Small intestine (tissue), 7 donors: ENCODE measurements at regions not wholly inside any gene's neighbourhood (a gene's known extent, or its start where the extent isn't known, plus 50 kb on each side); places are given as distances from the start of the nearest gene placed in this dataset.

Experiments used
- DNase-seq, 2 donors: peaks; one replicate each; pipeline versions ENCODE4 v3.0.0 to v3.0.0-alpha.2; 2013
- FAIRE-seq: peaks from 2 replicates; lab custom pipeline; 2012; peaks lifted over from hg19 to GRCh38; lab: Jason Lieb, UNC
- H3K27ac ChIP-seq, 3 donors: one replicate each; pipeline ENCODE4 v1.5.1; 2013; ENCODE audit warnings: low read length in 2 of 3, mild to moderate bottlenecking in 2 of 3, control low read depth in 1 of 3, inconsistent platforms in 1 of 3, low read depth in 1 of 3, moderate library complexity in 1 of 3
- H3K27me3 ChIP-seq, 3 donors: one replicate each; pipeline ENCODE4 v1.6.1; 2013; ENCODE audit warnings: low read length in 3 of 3, inconsistent platforms in 1 of 3; ENCODE audit not compliant: control insufficient read depth in 3 of 3, insufficient read depth in 3 of 3
- H3K36me3 ChIP-seq, 3 donors: one replicate each; pipeline ENCODE4 v1.6.1; 2013; ENCODE audit warnings: low read length in 3 of 3, inconsistent platforms in 1 of 3, low read depth in 1 of 3, mild to moderate bottlenecking in 1 of 3, moderate library complexity in 1 of 3; ENCODE audit not compliant: control insufficient read depth in 3 of 3, insufficient read depth in 2 of 3
- H3K4me1 ChIP-seq, 3 donors: one replicate each; pipeline ENCODE4 v1.6.1; 2013; ENCODE audit warnings: low read length in 2 of 3, inconsistent platforms in 1 of 3, low read depth in 1 of 3, mild to moderate bottlenecking in 1 of 3, moderate library complexity in 1 of 3; ENCODE audit not compliant: control insufficient read depth in 3 of 3, insufficient read depth in 2 of 3
- H3K4me3 ChIP-seq, 3 donors: one replicate each; pipeline ENCODE4 v1.5.1; 2013; ENCODE audit warnings: low read length in 3 of 3, control low read depth in 1 of 3, inconsistent platforms in 1 of 3, low read depth in 1 of 3, mild to moderate bottlenecking in 1 of 3, moderate library complexity in 1 of 3
- H3K9me3 ChIP-seq, 2 donors: one replicate each; pipeline ENCODE4 v1.6.1; 2013; ENCODE audit warnings: low read depth in 1 of 2, low read length in 1 of 2; ENCODE audit not compliant: control insufficient read depth in 2 of 2, insufficient read depth in 1 of 2
- WGBS, 3 donors: extraction: QIAGEN DNeasy Blood & Tissue Kit; methylation state at CpG; one replicate each; pipeline ENCODE4 v1.1.7; 2013; 5-methylcytosine and 5-hydroxymethylcytosine counted together
- donor health status: healthy with polysubstance abuse.
- donor health status: control.
- donor health status: control.
- donor health status: Bipolar disorder and iron deficiency.
- donor health status: healthy.

DNA sequence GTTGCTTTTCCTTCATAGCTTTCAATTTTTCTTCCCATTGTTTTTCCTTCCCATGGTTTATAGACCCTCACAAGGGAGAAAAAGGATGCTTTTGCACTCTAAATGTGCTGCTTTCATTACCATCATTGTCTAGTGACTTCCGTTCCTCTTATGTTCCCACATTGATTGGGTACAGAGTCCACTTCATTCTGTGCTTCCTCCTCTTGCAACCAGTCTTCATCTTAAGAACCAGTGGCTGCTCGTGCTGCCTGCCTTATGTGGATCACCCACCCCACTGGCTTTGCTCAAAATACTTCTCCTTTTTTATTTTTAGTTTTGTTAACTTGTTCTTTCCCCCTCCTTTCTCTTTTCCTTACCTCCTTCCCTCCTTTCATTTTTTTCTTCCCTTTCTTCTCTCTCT lies 76.5 kb upstream of the BOD1L1 start:
- peak; percentile 75 to 90 for DNase-seq
- no peak overlapping the region for H3K4me3 ChIP-seq
- H3K9me3 ChIP-seq = no peaks in the 10 kb centered on the region
- H3K36me3 ChIP-seq = no peaks in the 10 kb centered on the region
- WGBS, 3 donors = 5 to 28% (median 13%) methylated on average over 2 of the region's 2 CpGs
- H3K27ac ChIP-seq = peak overlapping the region in 2 of 3 donors; percentile 65 to 80
- FAIRE-seq = no peak
- H3K4me1 ChIP-seq = peaks cover 2 to 39% (median 5%) of the 10 kb centered on the region in 3 donors
- no peaks in the 10 kb centered on the region for H3K27me3 ChIP-seq

DNA sequence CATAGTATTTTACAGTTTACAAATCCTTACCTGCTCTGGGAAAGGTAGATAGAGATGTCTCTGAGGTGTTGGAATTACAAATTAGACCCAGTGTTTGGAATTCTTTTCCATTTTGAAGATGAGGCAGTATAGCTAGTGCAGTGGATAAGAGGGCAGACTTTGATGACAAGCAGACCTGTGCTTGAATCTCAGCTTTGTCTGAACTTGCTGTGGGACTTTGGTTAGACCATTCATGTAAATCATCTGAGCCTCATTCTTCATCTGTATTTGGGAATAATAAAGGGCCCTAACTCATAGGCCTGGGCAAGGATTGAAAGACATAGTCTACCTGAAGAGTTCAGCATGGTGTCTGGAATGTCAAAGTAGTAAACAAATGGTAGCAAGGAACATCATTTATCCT lies 77.2 kb upstream of the BOD1L1 start:
- Histone ChIP-seq H3K36me3 (no peaks in the 10 kb centered on the region), H3K27ac (peak overlapping the region; percentile 43 to 80 (median 53)), H3K4me1 (peaks cover 2 to 39% (median 5%) of the 10 kb centered on the region in 3 donors), H3K27me3 (no peaks in the 10 kb centered on the region), H3K9me3 (no peaks in the 10 kb centered on the region), H3K4me3 (no peak overlapping the region)
- FAIRE-seq = no peak
- no peak for DNase-seq

DNA sequence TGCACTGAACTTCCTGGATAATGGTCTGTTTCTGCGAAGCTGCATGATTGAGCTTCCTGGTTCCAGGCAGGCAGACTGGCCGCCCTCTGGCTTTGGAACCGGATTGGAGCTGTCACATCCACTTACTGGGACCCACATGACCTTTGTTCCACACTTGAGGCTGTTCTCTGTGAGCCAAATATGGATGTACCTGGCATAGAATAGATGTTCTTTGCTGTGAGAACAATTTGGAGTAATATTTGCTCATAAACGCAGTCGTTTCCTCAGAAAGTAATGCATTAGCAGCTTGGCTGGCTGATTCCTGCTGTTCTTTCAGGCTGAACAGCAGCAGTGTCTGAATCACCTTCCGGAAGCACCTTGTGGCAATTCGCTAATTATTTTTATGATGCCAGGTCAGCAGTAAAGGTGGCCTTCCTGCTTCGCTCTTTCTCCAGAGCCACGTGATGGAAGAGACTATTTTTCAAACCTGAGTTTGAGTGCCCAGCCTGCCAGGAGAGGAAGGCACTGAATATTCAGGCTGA lies 78.1 kb upstream of the BOD1L1 start:
- 10 to 38% (median 26%) methylated on average over 9 of the region's 9 CpGs for WGBS, 3 donors
- H3K27me3 ChIP-seq = no peaks in the 10 kb centered on the region
- no peak overlapping the region for H3K4me3 ChIP-seq
- H3K36me3 ChIP-seq = no peaks in the 10 kb centered on the region
- peak; percentile 79 to 92 for DNase-seq
- FAIRE-seq = no peak
- H3K4me1 ChIP-seq = peaks cover 2 to 39% (median 5%) of the 10 kb centered on the region in 3 donors
- peak overlapping the region; percentile 80 to 88 (median 84) for H3K27ac ChIP-seq
- no peaks in the 10 kb centered on the region for H3K9me3 ChIP-seq

DNA sequence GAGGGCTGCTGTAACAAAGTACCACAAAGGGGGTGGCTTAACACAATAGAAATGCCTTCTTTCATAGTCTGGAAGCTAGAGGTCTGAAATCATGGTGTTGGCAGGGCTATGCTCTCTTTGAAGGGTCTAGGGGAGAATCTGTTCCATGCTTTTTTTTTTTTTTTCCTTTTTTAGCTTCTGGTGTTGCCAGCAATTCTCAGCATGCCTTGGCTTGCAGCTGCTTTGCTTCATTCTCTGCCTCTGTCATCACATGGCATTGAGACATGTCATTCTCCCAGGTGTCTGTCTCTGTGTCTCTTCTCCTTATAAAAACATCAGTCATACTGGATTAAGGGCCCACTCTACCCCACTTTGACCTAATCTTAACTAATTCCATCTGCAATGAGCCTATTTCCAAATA lies 78.6 kb upstream of the BOD1L1 start:
- H3K27me3 ChIP-seq = no peaks in the 10 kb centered on the region
- peak overlapping the region; percentile 80 to 88 (median 84) for H3K27ac ChIP-seq
- FAIRE-seq = no peak
- no peaks in the 10 kb centered on the region for H3K36me3 ChIP-seq
- H3K4me1 ChIP-seq = peaks cover 2 to 39% (median 5%) of the 10 kb centered on the region in 3 donors
- H3K9me3 ChIP-seq = no peaks in the 10 kb centered on the region
- DNase-seq = peak in 1 of 2 donors; percentile 3
- H3K4me3 ChIP-seq = no peak overlapping the region

DNA sequence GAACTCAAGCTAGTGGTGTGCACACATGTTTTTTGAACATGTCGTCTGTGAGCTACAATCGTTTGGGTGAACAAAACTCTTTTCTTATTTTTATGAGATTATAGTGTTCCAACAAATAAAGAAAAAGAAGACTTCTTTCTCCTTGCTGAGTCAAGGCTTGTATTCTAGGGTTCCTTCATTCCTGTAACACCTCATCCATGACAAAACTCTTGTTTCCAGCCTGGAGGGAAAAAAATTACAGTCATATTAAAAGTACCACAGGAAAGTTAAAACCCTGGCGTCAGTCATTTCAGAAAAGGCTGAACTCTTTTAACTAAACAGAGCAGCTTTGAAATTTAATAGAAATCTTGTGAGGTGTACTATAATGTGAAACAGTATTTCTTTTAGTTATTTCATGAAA lies 79.2 kb upstream of the BOD1L1 start:
- FAIRE-seq = no peak
- no peak overlapping the region for H3K4me3 ChIP-seq
- H3K27ac ChIP-seq = peak overlapping the region in 1 of 3 donors; percentile 80
- no peak for DNase-seq
- WGBS, 3 donors = 80 to 82% (median 80%) methylated on average over 3 of the region's 3 CpGs
- H3K36me3 ChIP-seq = no peaks in the 10 kb centered on the region
- H3K9me3 ChIP-seq = no peaks in the 10 kb centered on the region
- peaks cover 2 to 39% (median 5%) of the 10 kb centered on the region in 3 donors for H3K4me1 ChIP-seq
- H3K27me3 ChIP-seq = no peaks in the 10 kb centered on the region

DNA sequence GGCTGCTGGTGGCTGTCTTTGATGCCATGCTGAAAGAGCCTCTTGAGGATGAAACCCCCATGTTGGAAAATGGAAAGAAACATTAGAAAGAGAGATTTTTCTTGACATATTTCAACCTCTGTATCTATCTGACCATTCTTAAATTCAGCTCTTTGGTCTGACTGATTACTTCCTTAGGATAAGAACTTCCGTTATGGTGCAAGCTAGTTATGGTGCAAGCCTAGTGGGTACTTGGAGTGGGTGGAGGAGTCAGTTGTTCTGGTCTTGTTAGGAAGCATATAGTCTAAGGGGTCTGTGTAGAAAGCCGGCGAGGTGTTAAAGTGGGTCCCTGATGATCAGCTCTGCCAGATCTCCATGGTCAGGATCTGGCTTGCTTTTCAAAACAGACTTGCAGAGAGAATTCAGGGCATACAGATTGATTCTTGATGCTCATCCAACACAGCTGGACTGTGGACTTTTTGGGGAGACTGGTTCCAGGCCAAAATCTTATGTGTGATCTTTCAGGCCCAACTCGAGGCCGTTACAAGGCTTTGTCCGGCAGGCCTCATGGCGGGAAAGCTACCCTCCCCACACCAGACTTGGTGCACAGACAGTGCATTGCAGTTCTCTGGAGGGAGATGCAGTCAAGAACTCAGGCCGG lies 82.8 kb upstream of the BOD1L1 start:
- no peaks in the 10 kb centered on the region for H3K36me3 ChIP-seq
- H3K27me3 ChIP-seq = no peaks in the 10 kb centered on the region
- no peaks in the 10 kb centered on the region for H3K9me3 ChIP-seq
- no peak overlapping the region for H3K4me3 ChIP-seq
- DNase-seq (no peak), FAIRE-seq (no peak)
- WGBS, 3 donors = 90 to 95% (median 92%) methylated on average over 8 of the region's 8 CpGs
- peaks cover 0 to 12% (median 0%) of the 10 kb centered on the region in 3 donors for H3K4me1 ChIP-seq
- no peak overlapping the region for H3K27ac ChIP-seq

DNA sequence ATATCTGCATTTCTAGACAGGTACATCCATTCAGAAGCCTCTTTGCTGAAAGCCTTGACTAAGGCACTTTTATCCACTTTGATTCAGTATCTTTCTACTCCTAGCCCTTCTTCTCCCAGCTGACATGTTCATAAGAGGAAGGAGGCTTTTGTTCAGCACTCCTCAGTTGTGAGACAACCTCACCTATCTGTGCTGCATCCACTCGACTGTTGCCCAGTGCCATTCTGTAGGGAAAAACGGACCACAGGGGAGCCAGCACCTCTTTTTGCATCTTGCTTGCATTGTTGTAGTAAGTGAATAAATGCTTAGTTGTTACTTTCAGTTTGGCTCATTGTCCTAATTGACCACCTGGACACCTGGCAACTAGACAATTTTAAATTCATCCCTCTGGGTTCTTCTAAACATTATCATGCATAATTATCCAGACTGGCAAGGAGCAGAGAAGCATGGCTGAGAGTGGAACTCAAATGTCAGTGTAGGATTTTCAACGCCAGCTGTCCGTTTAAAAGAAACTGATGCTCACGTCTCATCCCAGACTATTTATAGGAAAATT lies 83.8 kb upstream of the BOD1L1 start:
- H3K4me3 ChIP-seq = no peak overlapping the region
- peaks cover 0 to 3% (median 0%) of the 10 kb centered on the region in 3 donors for H3K4me1 ChIP-seq
- no peaks in the 10 kb centered on the region for H3K9me3 ChIP-seq
- FAIRE-seq (no peak), DNase-seq (no peak)
- H3K36me3 ChIP-seq = no peaks in the 10 kb centered on the region
- 73 to 81% (median 81%) methylated on average over 5 of the region's 5 CpGs for WGBS, 3 donors
- H3K27me3 ChIP-seq = no peaks in the 10 kb centered on the region
- H3K27ac ChIP-seq = no peak overlapping the region

DNA sequence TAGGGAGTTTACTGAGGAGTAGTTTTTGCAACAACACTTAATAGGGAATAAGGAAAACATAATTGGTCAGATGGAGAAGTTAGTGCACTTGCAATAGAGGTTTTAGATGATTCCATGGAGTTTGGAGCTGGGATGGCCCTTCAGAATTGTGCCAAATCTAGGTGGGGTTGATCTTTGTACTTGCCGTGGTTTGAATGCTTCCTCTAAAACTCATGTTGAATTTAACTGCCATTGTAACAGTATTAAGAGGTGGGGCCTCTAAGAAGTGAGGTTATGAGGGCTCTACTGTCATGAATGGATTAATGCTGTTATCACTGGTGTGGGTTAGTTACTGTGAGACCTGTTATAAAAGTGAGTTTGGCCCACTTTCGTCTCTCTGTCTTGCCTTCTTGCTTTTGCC lies 94.4 kb upstream of the BOD1L1 start:
- DNase-seq (peak; percentile 11 to 51), FAIRE-seq (no peak)
- Histone ChIP-seq H3K27me3 (no peaks in the 10 kb centered on the region), H3K27ac (no peak overlapping the region), H3K4me1 (peaks cover 0 to 6% (median 3%) of the 10 kb centered on the region in 3 donors), H3K36me3 (no peaks in the 10 kb centered on the region), H3K9me3 (no peaks in the 10 kb centered on the region), H3K4me3 (no peak overlapping the region)
- 22 to 42% (median 33%) methylated on average over 2 of the region's 2 CpGs for WGBS, 3 donors
